ENCODE measurements at regions not wholly inside any gene's neighbourhood (a gene's known extent, or its start where the extent isn't known, plus 50 kb on each side); places are given as distances from the start of the nearest gene placed in this dataset.

DNA sequence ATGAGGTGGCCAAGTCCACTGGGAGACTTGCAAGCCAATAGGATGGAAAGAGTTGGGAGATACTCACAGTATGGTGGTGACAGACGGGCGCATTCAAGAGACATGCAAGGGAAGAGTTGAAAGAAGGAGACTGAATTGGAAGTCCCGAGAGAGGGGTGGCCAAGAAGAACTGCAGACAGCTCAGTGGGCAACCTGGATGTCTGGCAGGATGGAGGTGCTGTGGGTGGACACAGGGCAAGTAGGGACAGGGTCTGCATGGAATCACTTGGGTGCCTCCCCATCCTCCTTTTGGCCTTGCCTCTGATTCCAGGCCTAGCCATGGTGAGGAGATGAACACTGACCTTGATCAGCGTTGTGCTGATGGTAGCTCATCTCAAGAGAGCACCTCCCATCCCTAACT is 235.7 kb upstream of the COPS8 start:
- no peaks in the 10 kb centered on the region for H3K27me3 ChIP-seq (ENCODE audit: insufficient read depth, low read depth, low read length)
- H3K79me2 ChIP-seq (replicated peaks; ENCODE audit: insufficient read depth, low read length) = no peaks in the 10 kb centered on the region
- H3K9ac ChIP-seq (ENCODE audit: low read length) = no peak overlapping the region
- no peak overlapping the region for H2AFZ ChIP-seq (ENCODE audit: low read depth, low read length)
- H3K36me3 ChIP-seq (ENCODE audit: insufficient read depth, low read length) = no peaks in the 10 kb centered on the region
- H3K4me2 ChIP-seq (ENCODE audit: low read length) = no peak overlapping the region
- TF ChIP-seq SMC3 (conservative IDR thresholded peaks at IDR 0.05; ENCODE audit: poor library complexity) = no peak
- H3K9me3 ChIP-seq (ENCODE audit: low read length) = peaks cover 3% of the 10 kb centered on the region
- H4K20me1 ChIP-seq (ENCODE audit: insufficient read depth) = no peaks in the 10 kb centered on the region
- H3K4me3 ChIP-seq (ENCODE audit: low read length) = no peak overlapping the region
- peak overlapping the region; percentile 83 for H3K27ac ChIP-seq (ENCODE audit: low read length)
- H3F3A ChIP-seq (ENCODE audit: insufficient read depth, low read length, poor library complexity, severe bottlenecking) = no peaks in the 10 kb centered on the region
- no peaks in the 10 kb centered on the region for H3K9me2 ChIP-seq (ENCODE audit: insufficient read depth, low read length)

DNA sequence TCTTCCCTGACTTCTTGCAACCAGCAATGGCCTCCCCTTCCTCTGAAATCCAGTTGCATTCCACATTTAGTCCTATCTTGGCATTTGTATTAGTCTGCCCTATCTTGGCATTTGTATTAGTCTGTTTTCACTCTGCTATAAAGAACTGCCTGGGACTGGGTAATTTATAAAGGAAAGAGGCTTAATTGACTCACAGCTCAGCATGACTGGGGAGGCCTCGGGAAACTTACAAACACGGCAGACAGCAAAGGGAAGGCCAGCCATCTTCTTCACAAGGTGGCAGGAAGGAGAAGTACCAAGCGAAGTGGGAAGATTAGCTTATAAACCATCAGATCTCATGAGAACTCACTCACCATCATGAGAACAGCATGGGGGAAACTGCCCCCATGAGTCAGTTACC is 234.5 kb upstream of the COPS8 start:
- Histone ChIP-seq H3K4me2 (ENCODE audit: low read length) (no peak overlapping the region), H3K27ac (ENCODE audit: low read length) (no peak overlapping the region), H3K9me2 (ENCODE audit: insufficient read depth, low read length) (no peaks in the 10 kb centered on the region), H3K9me3 (ENCODE audit: low read length) (no peaks in the 10 kb centered on the region), H3K27me3 (ENCODE audit: insufficient read depth, low read depth, low read length) (no peaks in the 10 kb centered on the region), H3K4me3 (ENCODE audit: low read length) (no peak overlapping the region), H3K9ac (ENCODE audit: low read length) (no peak overlapping the region), H2AFZ (ENCODE audit: low read depth, low read length) (no peak overlapping the region), H3K36me3 (ENCODE audit: insufficient read depth, low read length) (no peaks in the 10 kb centered on the region), H3F3A (ENCODE audit: insufficient read depth, low read length, poor library complexity, severe bottlenecking) (no peaks in the 10 kb centered on the region), H3K79me2 (replicated peaks; ENCODE audit: insufficient read depth, low read length) (no peaks in the 10 kb centered on the region), H4K20me1 (ENCODE audit: insufficient read depth) (no peaks in the 10 kb centered on the region)
- TF ChIP-seq, protein P1, sequence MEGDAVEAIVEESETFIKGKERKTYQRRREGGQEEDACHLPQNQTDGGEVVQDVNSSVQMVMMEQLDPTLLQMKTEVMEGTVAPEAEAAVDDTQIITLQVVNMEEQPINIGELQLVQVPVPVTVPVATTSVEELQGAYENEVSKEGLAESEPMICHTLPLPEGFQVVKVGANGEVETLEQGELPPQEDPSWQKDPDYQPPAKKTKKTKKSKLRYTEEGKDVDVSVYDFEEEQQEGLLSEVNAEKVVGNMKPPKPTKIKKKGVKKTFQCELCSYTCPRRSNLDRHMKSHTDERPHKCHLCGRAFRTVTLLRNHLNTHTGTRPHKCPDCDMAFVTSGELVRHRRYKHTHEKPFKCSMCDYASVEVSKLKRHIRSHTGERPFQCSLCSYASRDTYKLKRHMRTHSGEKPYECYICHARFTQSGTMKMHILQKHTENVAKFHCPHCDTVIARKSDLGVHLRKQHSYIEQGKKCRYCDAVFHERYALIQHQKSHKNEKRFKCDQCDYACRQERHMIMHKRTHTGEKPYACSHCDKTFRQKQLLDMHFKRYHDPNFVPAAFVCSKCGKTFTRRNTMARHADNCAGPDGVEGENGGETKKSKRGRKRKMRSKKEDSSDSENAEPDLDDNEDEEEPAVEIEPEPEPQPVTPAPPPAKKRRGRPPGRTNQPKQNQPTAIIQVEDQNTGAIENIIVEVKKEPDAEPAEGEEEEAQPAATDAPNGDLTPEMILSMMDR (IDR thresholded peaks at IDR 0.05; ENCODE audit: poor library complexity, severe bottlenecking) = no peak
- TF ChIP-seq SMC3 (conservative IDR thresholded peaks at IDR 0.05; ENCODE audit: poor library complexity) (no peak), TAF1 (IDR thresholded peaks at IDR 0.05; ENCODE audit: low read depth) (no peak), RAD21 (conservative IDR thresholded peaks at IDR 0.05) (no peak), MXI1 (conservative IDR thresholded peaks at IDR 0.05; ENCODE audit: poor library complexity, severe bottlenecking) (no peak), POLR2AphosphoS5 (IDR thresholded peaks at IDR 0.05) (no peak), EP300 (conservative IDR thresholded peaks at IDR 0.05; ENCODE audit: poor library complexity, severe bottlenecking) (no peak), EZH2 (IDR thresholded peaks at IDR 0.05; ENCODE audit: borderline replicate concordance, insufficient read depth, low read length, poor library complexity, severe bottlenecking) (no peak)
- TF ChIP-seq, protein P2, sequence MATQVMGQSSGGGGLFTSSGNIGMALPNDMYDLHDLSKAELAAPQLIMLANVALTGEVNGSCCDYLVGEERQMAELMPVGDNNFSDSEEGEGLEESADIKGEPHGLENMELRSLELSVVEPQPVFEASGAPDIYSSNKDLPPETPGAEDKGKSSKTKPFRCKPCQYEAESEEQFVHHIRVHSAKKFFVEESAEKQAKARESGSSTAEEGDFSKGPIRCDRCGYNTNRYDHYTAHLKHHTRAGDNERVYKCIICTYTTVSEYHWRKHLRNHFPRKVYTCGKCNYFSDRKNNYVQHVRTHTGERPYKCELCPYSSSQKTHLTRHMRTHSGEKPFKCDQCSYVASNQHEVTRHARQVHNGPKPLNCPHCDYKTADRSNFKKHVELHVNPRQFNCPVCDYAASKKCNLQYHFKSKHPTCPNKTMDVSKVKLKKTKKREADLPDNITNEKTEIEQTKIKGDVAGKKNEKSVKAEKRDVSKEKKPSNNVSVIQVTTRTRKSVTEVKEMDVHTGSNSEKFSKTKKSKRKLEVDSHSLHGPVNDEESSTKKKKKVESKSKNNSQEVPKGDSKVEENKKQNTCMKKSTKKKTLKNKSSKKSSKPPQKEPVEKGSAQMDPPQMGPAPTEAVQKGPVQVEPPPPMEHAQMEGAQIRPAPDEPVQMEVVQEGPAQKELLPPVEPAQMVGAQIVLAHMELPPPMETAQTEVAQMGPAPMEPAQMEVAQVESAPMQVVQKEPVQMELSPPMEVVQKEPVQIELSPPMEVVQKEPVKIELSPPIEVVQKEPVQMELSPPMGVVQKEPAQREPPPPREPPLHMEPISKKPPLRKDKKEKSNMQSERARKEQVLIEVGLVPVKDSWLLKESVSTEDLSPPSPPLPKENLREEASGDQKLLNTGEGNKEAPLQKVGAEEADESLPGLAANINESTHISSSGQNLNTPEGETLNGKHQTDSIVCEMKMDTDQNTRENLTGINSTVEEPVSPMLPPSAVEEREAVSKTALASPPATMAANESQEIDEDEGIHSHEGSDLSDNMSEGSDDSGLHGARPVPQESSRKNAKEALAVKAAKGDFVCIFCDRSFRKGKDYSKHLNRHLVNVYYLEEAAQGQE (IDR thresholded peaks at IDR 0.05; ENCODE audit: borderline replicate concordance) = no peak

Measured in neural cell (in vitro differentiated cells).